ENCODE measurements at regions not wholly inside any gene's neighbourhood (a gene's known extent, or its start where the extent isn't known, plus 50 kb on each side); places are given as distances from the start of the nearest gene placed in this dataset.

GRCh38 chr16:87044032-87044382 is 273.2 kb downstream of the C16orf95 start:
- DNase-seq (ENCODE audit: low read depth): no peak
- no peak overlapping the region for H3K4me3 ChIP-seq (ENCODE audit: low read depth, low read length)
- no peak for TF ChIP-seq CTCF (conservative IDR thresholded peaks at IDR 0.05; ENCODE audit: low read depth, low read length)

GRCh38 chr16:87044829-87045228 is 272.4 kb downstream of the C16orf95 start:
- no peak for DNase-seq (ENCODE audit: low read depth)
- no peak overlapping the region for H3K4me3 ChIP-seq (ENCODE audit: low read depth, low read length)
- TF ChIP-seq CTCF (conservative IDR thresholded peaks at IDR 0.05; ENCODE audit: low read depth, low read length): no peak

GRCh38 chr16:87045466-87046216 is 271.6 kb downstream of the C16orf95 start:
- DNase-seq (ENCODE audit: low read depth): no peak
- H3K4me3 ChIP-seq (ENCODE audit: low read depth, low read length): no peak overlapping the region
- TF ChIP-seq CTCF (conservative IDR thresholded peaks at IDR 0.05; ENCODE audit: low read depth, low read length): no peak

GRCh38 chr16:87046235-87046634 is 271.0 kb downstream of the C16orf95 start:
- DNase-seq (ENCODE audit: low read depth): no peak
- no peak overlapping the region for H3K4me3 ChIP-seq (ENCODE audit: low read depth, low read length)
- no peak for TF ChIP-seq CTCF (conservative IDR thresholded peaks at IDR 0.05; ENCODE audit: low read depth, low read length)

GRCh38 chr16:87047221-87048037 is 269.8 kb downstream of the C16orf95 start:
- TF ChIP-seq CTCF (conservative IDR thresholded peaks at IDR 0.05; ENCODE audit: low read depth, low read length): no peak
- no peak for DNase-seq (ENCODE audit: low read depth)
- no peak overlapping the region for H3K4me3 ChIP-seq (ENCODE audit: low read depth, low read length)

- no peak for DNase-seq (ENCODE audit: low read depth)
- no peak for TF ChIP-seq CTCF (conservative IDR thresholded peaks at IDR 0.05; ENCODE audit: low read depth, low read length)
- H3K4me3 ChIP-seq (ENCODE audit: low read depth, low read length): no peak overlapping the region
Measured at GRCh38 chr16:87048038-87048729, 269.0 kb downstream of the C16orf95 start.
